Breast epithelium (tissue), 3 donors: ENCODE measurements at regions not wholly inside any gene's neighbourhood (a gene's known extent, or its start where the extent isn't known, plus 50 kb on each side); places are given as distances from the start of the nearest gene placed in this dataset.

Experiments used
- CTCF ChIP-seq, 3 donors: fragments of 450-650 bp; IDR thresholded peaks; one replicate each; pipeline ENCODE4 v1.5.1; 2016 to 2017; ENCODE audit warnings: antibody characterized with exemption in 3 of 3, mild to moderate bottlenecking in 3 of 3, moderate library complexity in 3 of 3
- POLR2A ChIP-seq: fragments of 450-650 bp; IDR thresholded peaks from one replicate; pipeline ENCODE4 v1.6.1; 2016; ENCODE audit warnings: antibody characterized with exemption, mild to moderate bottlenecking, moderate library complexity
- POLR2AphosphoS5 ChIP-seq, 3 donors: sonication (generic); formaldehyde crosslinking; IDR thresholded peaks; one replicate each; pipeline ENCODE4 v1.6.1; 2017; ENCODE audit warnings: antibody characterized with exemption in 3 of 3

GRCh38 chr3:24657870-24658510, 163.3 kb upstream of the THRB start:
- TF ChIP-seq CTCF (IDR thresholded peaks at IDR 0.05), result no peak
- no peak for TF ChIP-seq POLR2A
- no peak for TF ChIP-seq POLR2AphosphoS5 (IDR thresholded peaks at IDR 0.05)
